Sigmoid colon (tissue), 4 donors: ENCODE measurements at regions not wholly inside any gene's neighbourhood (a gene's known extent, or its start where the extent isn't known, plus 50 kb on each side); places are given as distances from the start of the nearest gene placed in this dataset.

Experiments used
- CTCF ChIP-seq, 4 experiments: fragments of 450-650 bp in 3 of 4; fragments of 200-600 bp in 1 of 4; IDR thresholded peaks; one replicate each; pipeline ENCODE4 v1.5.1; 2016 to 2019; ENCODE audit warnings: antibody characterized with exemption in 4 of 4, mild to moderate bottlenecking in 3 of 4, moderate library complexity in 2 of 4
- EP300 ChIP-seq, 4 donors: sonication (generic); formaldehyde crosslinking; IDR thresholded peaks; one replicate each; pipeline ENCODE4 v1.6.1; 2017; ENCODE audit warnings: antibody characterized with exemption in 4 of 4
- POLR2A ChIP-seq, 2 donors: fragments of 450-650 bp; IDR thresholded peaks; one replicate each; pipeline ENCODE4 v1.6.1; 2016; ENCODE audit warnings: antibody characterized with exemption in 2 of 2, mild to moderate bottlenecking in 2 of 2, moderate library complexity in 2 of 2

GRCh38 chr3:137207616-137208015, 249.8 kb downstream of the IL20RB start:
- no peak for TF ChIP-seq POLR2A (IDR thresholded peaks at IDR 0.05)
- TF ChIP-seq CTCF (IDR thresholded peaks at IDR 0.05): no peak
- TF ChIP-seq EP300 (IDR thresholded peaks at IDR 0.05): no peak
